Spleen (tissue), 11 donors: ENCODE measurements at regions not wholly inside any gene's neighbourhood (a gene's known extent, or its start where the extent isn't known, plus 50 kb on each side); places are given as distances from the start of the nearest gene placed in this dataset.
A peak's percentile ranks its signal among the peaks of the same experiment; 100 is the strongest.

ENCODE experiments used
- DNase-seq: peaks from one replicate; pipeline ENCODE4 v3.0.0-alpha.2; 2020
- H3K27ac ChIP-seq, 8 donors: fragments of 200-600 bp; sonication (generic) in 7 of 8; 1 replicate in 4 of 8; 2 replicates in 4 of 8; pipeline versions ENCODE4 v1.5.0 to v1.8.0; 2016 to 2021; ENCODE audit warnings: inconsistent platforms in 4 of 8, mild to moderate bottlenecking in 4 of 8, moderate library complexity in 1 of 8
- H3K27me3 ChIP-seq, 7 donors: fragments of 200-600 bp; sonication (generic) in 6 of 7; replicated peaks in 1 of 7; 1 replicate in 4 of 7; 2 replicates in 3 of 7; pipeline versions ENCODE4 v1.5.0 to v1.8.0; 2016 to 2021; ENCODE audit warnings: inconsistent platforms in 3 of 7, mild to moderate bottlenecking in 1 of 7
- H3K36me3 ChIP-seq, 6 donors: fragments of 200-600 bp; sonication (generic) in 5 of 6; 1 replicate in 4 of 6; 2 replicates in 2 of 6; pipeline versions ENCODE4 v1.5.0 to v1.8.0; 2016 to 2021; ENCODE audit warnings: inconsistent platforms in 2 of 6
- H3K4me1 ChIP-seq, 6 donors: fragments of 200-600 bp; sonication (generic) in 5 of 6; 1 replicate in 3 of 6; 2 replicates in 3 of 6; pipeline versions ENCODE4 v1.5.0 to v1.8.0; 2016 to 2021; ENCODE audit warnings: inconsistent platforms in 3 of 6
- H3K4me3 ChIP-seq, 8 donors: fragments of 200-600 bp; sonication (generic) in 7 of 8; 1 replicate in 4 of 8; 2 replicates in 4 of 8; pipeline versions ENCODE4 v1.5.0 to v1.8.0; 2016 to 2021; ENCODE audit warnings: inconsistent platforms in 4 of 8, mild to moderate bottlenecking in 4 of 8, moderate library complexity in 2 of 8
- H3K9me3 ChIP-seq, 8 donors: fragments of 200-600 bp; sonication (generic) in 7 of 8; 1 replicate in 4 of 8; 2 replicates in 4 of 8; pipeline versions ENCODE4 v1.5.0 to v1.8.0; 2016 to 2021; ENCODE audit warnings: inconsistent platforms in 4 of 8
- POLR2A ChIP-seq, 3 donors: fragments of 450-650 bp; IDR thresholded peaks; one replicate each; pipeline ENCODE4 v1.5.1; 2017; ENCODE audit warnings: antibody characterized with exemption in 3 of 3, mild to moderate bottlenecking in 1 of 3
- POLR2AphosphoS5 ChIP-seq, 3 donors: sonication (generic); formaldehyde crosslinking; IDR thresholded peaks; one replicate each; pipeline ENCODE4 v1.5.1; 2017; ENCODE audit warnings: antibody characterized with exemption in 3 of 3
- WGBS, 5 donors: extraction: QIAGEN DNeasy Blood & Tissue Kit in 3 of 5; methylation state at CpG; one replicate each; pipeline versions ENCODE4 v1.1.5 to v1.1.7; 2013 to 2018; 5-methylcytosine and 5-hydroxymethylcytosine counted together
- intact Hi-C: fragments of 100-400 bp; cut with DNase I; formaldehyde crosslinking; loops from one replicate; pipeline ENCODE4 v1.15.0; 2023; ENCODE audit warnings: low total_unique reads
- TF ChIP-seq, protein P1 (sequence below), 11 experiments: fragments of 200-600 bp in 7 of 11; fragments of 450-650 bp in 4 of 11; sonication (generic) in 4 of 11; IDR thresholded peaks in 8 of 11; conservative IDR thresholded peaks in 3 of 11; 1 replicate in 7 of 11; 2 replicates in 4 of 11; pipeline versions ENCODE4 v1.4.0 to v1.8.0; 2016 to 2021; ENCODE audit warnings: antibody characterized with exemption in 11 of 11, inconsistent platforms in 4 of 11, mild to moderate bottlenecking in 1 of 11
- donor health status: healthy with polysubstance abuse.
- donor health status: DM: no; HTN: no; CAD: no; lungs with moderate emphysema.
- donor health status: DM: no; HTN: no; CAD: no.
- donor health status: Bipolar disorder and iron deficiency.
- donor health status: healthy.
- donor health status: DM: no; HTN: no; CAD: no.
- donor health status: DM: yes; HTN: yes; CAD: no.

DNA sequence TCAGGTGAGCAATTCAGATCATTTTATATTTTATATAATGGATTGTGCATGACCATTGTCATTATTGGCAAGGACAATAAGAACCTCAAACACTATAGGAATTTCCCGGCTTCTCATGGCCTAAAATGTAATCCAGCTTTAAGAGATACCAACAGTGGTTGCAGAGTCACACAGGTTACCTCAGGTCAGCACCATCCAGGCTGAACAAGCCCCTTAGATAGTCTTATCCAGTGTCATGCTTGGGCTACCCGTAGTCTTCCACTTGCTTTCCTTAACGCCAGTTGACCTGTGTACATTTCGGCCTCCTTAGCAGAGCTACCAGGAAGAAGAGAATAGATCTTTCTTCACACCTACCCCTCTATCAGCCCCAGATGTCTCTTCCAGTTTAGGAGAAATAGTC lies 293.3 kb upstream of the SYT4 start:
- DNase-seq, result no peak
- 85 to 93% (median 90%) methylated on average over 4 of the region's 4 CpGs for WGBS, 5 donors
- Histone ChIP-seq H3K4me1 (no peaks in the 10 kb centered on the region), H3K27me3 (no peaks in the 10 kb centered on the region), H3K36me3 (no peaks in the 10 kb centered on the region), H3K4me3 (no peak overlapping the region), H3K27ac (no peak overlapping the region), H3K9me3 (no peaks in the 10 kb centered on the region)
- TF ChIP-seq POLR2AphosphoS5 (IDR thresholded peaks at IDR 0.05) (no peak), POLR2A (IDR thresholded peaks at IDR 0.05) (no peak)
- TF ChIP-seq, protein P1, sequence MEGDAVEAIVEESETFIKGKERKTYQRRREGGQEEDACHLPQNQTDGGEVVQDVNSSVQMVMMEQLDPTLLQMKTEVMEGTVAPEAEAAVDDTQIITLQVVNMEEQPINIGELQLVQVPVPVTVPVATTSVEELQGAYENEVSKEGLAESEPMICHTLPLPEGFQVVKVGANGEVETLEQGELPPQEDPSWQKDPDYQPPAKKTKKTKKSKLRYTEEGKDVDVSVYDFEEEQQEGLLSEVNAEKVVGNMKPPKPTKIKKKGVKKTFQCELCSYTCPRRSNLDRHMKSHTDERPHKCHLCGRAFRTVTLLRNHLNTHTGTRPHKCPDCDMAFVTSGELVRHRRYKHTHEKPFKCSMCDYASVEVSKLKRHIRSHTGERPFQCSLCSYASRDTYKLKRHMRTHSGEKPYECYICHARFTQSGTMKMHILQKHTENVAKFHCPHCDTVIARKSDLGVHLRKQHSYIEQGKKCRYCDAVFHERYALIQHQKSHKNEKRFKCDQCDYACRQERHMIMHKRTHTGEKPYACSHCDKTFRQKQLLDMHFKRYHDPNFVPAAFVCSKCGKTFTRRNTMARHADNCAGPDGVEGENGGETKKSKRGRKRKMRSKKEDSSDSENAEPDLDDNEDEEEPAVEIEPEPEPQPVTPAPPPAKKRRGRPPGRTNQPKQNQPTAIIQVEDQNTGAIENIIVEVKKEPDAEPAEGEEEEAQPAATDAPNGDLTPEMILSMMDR (IDR thresholded peaks at IDR 0.05 in 8 of 11, conservative IDR thresholded peaks at IDR 0.05 in 3 of 11), result no peak
- intact Hi-C loops, result loop anchor here (10.0 kb wide), 1 partner anchor 1276 kb away; no protein-coding TSS in a partner anchor

DNA sequence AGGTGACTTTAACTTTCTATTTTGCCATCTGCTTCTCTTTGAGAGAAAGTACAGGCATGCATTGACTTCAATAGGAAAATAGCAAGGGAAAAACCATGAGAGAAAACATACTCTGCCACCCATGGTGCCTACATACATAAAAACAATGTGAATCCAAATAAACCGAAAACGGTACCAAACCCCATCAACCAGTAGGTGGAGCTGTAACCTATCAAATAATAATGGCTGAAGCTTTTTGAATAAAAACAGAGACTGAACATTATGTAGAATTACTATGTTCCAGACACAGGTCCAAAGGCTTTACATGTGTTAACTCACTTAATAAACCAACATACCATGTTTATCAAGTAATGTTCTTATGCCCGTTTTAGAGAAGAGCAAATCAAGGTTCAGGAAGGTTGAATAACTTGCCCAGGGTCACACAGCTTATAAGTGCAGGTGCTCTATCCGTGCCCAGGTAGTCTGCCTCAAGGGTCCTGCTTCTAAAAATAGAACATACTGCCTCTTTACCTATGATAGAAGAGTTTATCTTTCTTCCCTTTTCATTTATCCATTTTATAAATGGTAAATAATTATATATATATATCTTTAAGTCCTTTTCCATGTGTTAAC lies 293.9 kb upstream of the SYT4 start:
- no peaks in the 10 kb centered on the region for H3K9me3 ChIP-seq
- H3K4me3 ChIP-seq, result no peak overlapping the region
- WGBS, 5 donors, result 27 to 41% (median 32%) methylated on average over 4 of the region's 4 CpGs
- no peaks in the 10 kb centered on the region for H3K27me3 ChIP-seq
- H3K27ac ChIP-seq, result no peak overlapping the region
- intact Hi-C loops, result loop anchor here (10.0 kb wide), 1 partner anchor 1276 kb away; no protein-coding TSS in a partner anchor
- TF ChIP-seq, protein P1 (IDR thresholded peaks at IDR 0.05 in 8 of 11, conservative IDR thresholded peaks at IDR 0.05 in 3 of 11), result peak in 10 of 11 experiments; percentile 24 to 68 (median 62)
- no peak for TF ChIP-seq POLR2AphosphoS5 (IDR thresholded peaks at IDR 0.05)
- no peaks in the 10 kb centered on the region for H3K4me1 ChIP-seq
- DNase-seq, result no peak
- H3K36me3 ChIP-seq, result no peaks in the 10 kb centered on the region

DNA sequence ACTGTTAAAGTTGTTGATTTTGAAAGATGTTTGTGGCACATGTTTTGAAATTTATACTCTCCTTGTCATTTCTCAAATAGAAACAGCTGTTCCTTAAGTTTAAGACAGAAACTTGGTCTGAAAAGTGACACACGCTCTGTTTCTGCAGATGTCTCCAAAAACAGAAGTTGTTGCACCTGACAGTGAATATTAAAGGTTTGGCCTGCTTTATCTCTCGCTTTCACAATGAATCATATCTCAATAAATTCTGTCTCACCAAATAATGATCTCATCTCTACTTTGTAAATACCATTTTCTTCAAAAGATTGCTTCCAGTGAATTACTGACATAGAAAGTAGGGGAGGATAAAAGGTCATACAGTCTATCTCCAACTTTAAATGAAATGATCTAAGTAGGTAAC lies 294.9 kb upstream of the SYT4 start:
- Histone ChIP-seq H3K36me3 (no peaks in the 10 kb centered on the region), H3K4me3 (no peak overlapping the region), H3K27ac (no peak overlapping the region), H3K4me1 (no peaks in the 10 kb centered on the region), H3K9me3 (no peaks in the 10 kb centered on the region), H3K27me3 (no peaks in the 10 kb centered on the region)
- no peak for DNase-seq
- no peak for TF ChIP-seq POLR2A (IDR thresholded peaks at IDR 0.05)
- TF ChIP-seq, protein P1 (IDR thresholded peaks at IDR 0.05 in 8 of 11, conservative IDR thresholded peaks at IDR 0.05 in 3 of 11), result no peak
- no peak for TF ChIP-seq POLR2AphosphoS5 (IDR thresholded peaks at IDR 0.05)
- intact Hi-C loops, result loop anchor here (10.0 kb wide), 1 partner anchor 1277 kb away; no protein-coding TSS in a partner anchor
- 57 to 73% (median 61%) methylated on average over 2 of the region's 2 CpGs for WGBS, 5 donors

DNA sequence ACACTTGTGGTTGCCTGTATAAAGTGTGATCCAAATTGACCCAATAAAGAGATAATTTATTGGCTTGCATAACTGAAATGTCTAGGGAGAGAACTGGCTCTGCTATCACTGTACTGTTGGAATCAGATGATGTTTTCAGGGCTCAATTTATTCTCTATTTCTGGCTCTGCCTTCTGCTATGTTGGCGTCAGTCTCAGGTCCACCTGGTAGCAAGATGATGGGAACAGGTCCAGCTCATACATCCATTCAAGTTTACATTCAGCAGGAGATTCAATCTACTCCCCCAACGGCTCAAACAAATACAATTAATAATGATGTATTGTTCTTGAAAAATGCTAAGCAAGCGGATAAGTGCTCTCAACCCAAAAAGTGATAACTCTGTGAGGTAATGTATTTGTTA lies 297.7 kb upstream of the SYT4 start:
- H3K4me1 ChIP-seq, result no peaks in the 10 kb centered on the region
- no peak for TF ChIP-seq POLR2AphosphoS5 (IDR thresholded peaks at IDR 0.05)
- TF ChIP-seq, protein P1 (IDR thresholded peaks at IDR 0.05 in 8 of 11, conservative IDR thresholded peaks at IDR 0.05 in 3 of 11), result no peak
- DNase-seq, result no peak
- H3K27ac ChIP-seq, result no peak overlapping the region
- H3K9me3 ChIP-seq, result no peaks in the 10 kb centered on the region
- H3K36me3 ChIP-seq, result no peaks in the 10 kb centered on the region
- no peaks in the 10 kb centered on the region for H3K27me3 ChIP-seq
- WGBS, 5 donors, result 68 to 92% (median 78%) methylated on average over 3 of the region's 3 CpGs
- H3K4me3 ChIP-seq, result no peak overlapping the region
- intact Hi-C loops, result loop anchor here (10.0 kb wide), 1 partner anchor 1280 kb away; no protein-coding TSS in a partner anchor
